Mucosa of descending colon (tissue), 3 donors: ENCODE measurements at regions not wholly inside any gene's neighbourhood (a gene's known extent, or its start where the extent isn't known, plus 50 kb on each side); places are given as distances from the start of the nearest gene placed in this dataset.
A peak's percentile ranks its signal among the peaks of the same experiment; 100 is the strongest.

Experiments used
- ATAC-seq: fragments of 200-7000 bp; cut with Tn5 transposase; one replicate; pipeline ENCODE4 v1.9.1; 2020; ENCODE audit warnings: mild to moderate bottlenecking, moderate library complexity
- DNase-seq, 3 donors: peaks; one replicate each; pipeline ENCODE4 v3.0.0-alpha.2; 2020
- H3K36me3 ChIP-seq: fragments of 200-600 bp; one replicate; pipeline ENCODE4 v1.8.0; 2021; ENCODE audit warnings: low read depth, mild to moderate bottlenecking
- H3K4me1 ChIP-seq: fragments of 200-600 bp; one replicate; pipeline ENCODE4 v1.8.0; 2021; ENCODE audit warnings: low read depth, mild to moderate bottlenecking
- H3K4me3 ChIP-seq: fragments of 200-600 bp; one replicate; pipeline ENCODE4 v1.8.0; 2021; ENCODE audit warnings: mild to moderate bottlenecking
- H3K9me3 ChIP-seq: fragments of 200-600 bp; one replicate; pipeline ENCODE4 v1.8.0; 2021; ENCODE audit warnings: mild to moderate bottlenecking
- intact Hi-C, 2 donors: fragments of 100-400 bp; cut with DNase I in 1 of 2; cut with micrococcal nuclease in 1 of 2; formaldehyde crosslinking; loops; one replicate each; pipeline versions ENCODE4 v1.11.0 to v1.11.1; 2022; cut with DNase I, micrococcal nuclease
- TF ChIP-seq, protein P1 (sequence below): fragments of 200-600 bp; IDR thresholded peaks from one replicate; pipeline ENCODE4 v1.8.0; 2022; ENCODE audit warnings: antibody characterized with exemption, mild to moderate bottlenecking
- donor health status: DM: no; HTN: no; CAD: no; lungs with moderate emphysema.
- donor health status: DM: no; HTN: no; CAD: no.
- donor health status: DM: no; HTN: yes; CAD: no.

DNA sequence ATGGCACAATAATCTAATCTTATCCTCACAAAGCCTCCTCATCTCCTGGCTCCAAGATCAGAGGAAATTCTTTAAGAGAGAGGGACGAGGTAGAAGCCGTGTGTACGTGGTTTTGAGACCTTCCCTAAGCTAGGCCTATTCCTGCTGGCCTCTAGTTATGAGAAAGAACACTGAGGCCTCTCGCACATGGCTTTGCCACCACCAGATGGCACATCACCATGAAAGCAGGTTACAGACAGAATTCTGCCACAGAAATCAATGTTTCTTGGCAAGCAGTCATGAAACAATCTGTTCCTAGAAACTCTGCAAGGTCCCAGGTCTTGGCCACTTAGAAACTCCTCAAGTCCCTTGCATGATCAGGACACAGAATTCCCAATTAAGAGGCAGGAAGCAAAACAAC, 268.2 kb upstream of the TAS2R1 start:
- DNase-seq: peak in 1 of 3 donors; percentile 41
- H3K9me3 ChIP-seq: no peaks in the 10 kb centered on the region
- H3K36me3 ChIP-seq: no peaks in the 10 kb centered on the region
- H3K4me3 ChIP-seq: no peak overlapping the region
- no peaks in the 10 kb centered on the region for H3K4me1 ChIP-seq
- intact Hi-C loops: no loop called here
- TF ChIP-seq, protein P1, sequence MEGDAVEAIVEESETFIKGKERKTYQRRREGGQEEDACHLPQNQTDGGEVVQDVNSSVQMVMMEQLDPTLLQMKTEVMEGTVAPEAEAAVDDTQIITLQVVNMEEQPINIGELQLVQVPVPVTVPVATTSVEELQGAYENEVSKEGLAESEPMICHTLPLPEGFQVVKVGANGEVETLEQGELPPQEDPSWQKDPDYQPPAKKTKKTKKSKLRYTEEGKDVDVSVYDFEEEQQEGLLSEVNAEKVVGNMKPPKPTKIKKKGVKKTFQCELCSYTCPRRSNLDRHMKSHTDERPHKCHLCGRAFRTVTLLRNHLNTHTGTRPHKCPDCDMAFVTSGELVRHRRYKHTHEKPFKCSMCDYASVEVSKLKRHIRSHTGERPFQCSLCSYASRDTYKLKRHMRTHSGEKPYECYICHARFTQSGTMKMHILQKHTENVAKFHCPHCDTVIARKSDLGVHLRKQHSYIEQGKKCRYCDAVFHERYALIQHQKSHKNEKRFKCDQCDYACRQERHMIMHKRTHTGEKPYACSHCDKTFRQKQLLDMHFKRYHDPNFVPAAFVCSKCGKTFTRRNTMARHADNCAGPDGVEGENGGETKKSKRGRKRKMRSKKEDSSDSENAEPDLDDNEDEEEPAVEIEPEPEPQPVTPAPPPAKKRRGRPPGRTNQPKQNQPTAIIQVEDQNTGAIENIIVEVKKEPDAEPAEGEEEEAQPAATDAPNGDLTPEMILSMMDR: no peak
- ATAC-seq: peak; percentile 30

DNA sequence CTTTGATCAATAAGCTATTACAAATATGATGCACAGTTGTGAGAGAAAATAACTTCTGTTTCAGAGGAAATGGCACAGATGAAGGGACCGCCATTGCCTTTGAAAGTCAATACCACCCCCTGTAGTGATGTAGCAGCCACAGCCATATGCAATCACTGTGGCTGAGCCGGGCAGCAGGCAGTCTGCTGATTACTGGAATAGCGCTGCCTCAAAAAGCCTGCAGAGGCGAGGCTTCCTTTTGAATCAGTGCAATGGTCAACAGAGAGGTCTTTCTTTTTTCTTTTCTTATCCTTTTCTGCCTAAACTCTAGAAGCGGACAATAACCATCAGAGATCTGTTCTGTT, 265.1 kb upstream of the TAS2R1 start:
- Histone ChIP-seq H3K9me3 (no peaks in the 10 kb centered on the region), H3K36me3 (no peaks in the 10 kb centered on the region), H3K4me1 (no peaks in the 10 kb centered on the region), H3K4me3 (no peak overlapping the region)
- DNase-seq (no peak), ATAC-seq (no peak)
- intact Hi-C loops: no loop called here
- TF ChIP-seq, protein P1: no peak

DNA sequence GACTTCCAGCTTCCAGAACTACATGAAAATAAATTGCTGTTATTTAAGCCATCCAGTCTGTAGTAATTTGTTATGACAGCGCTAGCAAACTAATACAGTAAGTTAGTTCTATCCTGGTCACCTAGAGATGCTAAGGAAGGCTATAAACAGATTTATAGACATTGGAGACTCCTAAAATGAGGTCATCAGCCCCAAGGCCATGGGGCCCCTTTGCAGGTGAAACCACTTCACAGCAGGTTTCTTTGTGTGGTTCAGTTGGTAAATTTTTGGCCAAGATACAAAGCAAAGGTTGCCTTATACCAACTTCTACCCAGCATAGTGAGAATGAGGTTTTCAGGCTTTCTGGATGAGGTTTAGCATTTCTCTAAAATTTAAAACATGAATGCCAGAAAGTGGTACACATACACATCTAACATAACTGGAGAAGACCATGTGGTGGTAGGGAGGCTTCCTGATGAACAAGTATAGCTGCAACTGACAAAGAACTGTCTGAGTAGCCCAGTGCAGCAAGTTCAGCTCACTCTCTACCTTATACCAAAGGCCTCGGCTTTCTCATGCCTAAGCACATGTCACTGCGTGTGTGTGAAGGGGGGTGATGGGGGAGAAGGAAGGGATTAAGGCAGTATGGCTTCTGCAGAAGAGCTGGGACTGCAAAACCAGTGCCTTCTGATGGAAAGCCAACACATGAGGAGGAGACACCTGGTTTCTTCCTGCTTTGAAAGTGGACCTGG, 264.6 kb upstream of the TAS2R1 start:
- intact Hi-C loops: no loop called here
- ATAC-seq: no peak
- no peaks in the 10 kb centered on the region for H3K36me3 ChIP-seq
- no peaks in the 10 kb centered on the region for H3K4me1 ChIP-seq
- no peak overlapping the region for H3K4me3 ChIP-seq
- DNase-seq: no peak
- H3K9me3 ChIP-seq: no peaks in the 10 kb centered on the region
- TF ChIP-seq, protein P1: no peak

DNA sequence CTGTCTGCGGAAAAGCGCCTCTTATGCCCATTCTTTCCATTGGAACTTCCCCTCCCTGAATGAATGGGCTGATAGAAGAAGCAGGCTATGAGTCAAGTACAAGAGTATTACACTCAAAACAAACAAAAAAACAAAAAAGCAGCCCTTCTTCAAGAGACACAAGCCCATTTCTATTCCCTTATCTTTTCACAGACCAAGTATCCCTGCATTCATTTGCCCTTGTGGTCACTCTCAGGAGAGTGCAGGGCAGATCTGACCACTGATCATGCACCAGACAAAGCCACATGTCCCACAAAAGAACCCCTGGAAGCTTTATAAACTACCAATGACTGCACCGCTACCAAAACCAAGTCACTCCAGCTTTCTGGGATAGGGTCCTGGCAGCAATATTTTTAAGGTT, 262.5 kb upstream of the TAS2R1 start:
- H3K36me3 ChIP-seq: no peaks in the 10 kb centered on the region
- TF ChIP-seq, protein P1: no peak
- H3K9me3 ChIP-seq: no peaks in the 10 kb centered on the region
- DNase-seq (no peak), ATAC-seq (no peak)
- H3K4me1 ChIP-seq: no peaks in the 10 kb centered on the region
- intact Hi-C loops: no loop called here
- H3K4me3 ChIP-seq: no peak overlapping the region

DNA sequence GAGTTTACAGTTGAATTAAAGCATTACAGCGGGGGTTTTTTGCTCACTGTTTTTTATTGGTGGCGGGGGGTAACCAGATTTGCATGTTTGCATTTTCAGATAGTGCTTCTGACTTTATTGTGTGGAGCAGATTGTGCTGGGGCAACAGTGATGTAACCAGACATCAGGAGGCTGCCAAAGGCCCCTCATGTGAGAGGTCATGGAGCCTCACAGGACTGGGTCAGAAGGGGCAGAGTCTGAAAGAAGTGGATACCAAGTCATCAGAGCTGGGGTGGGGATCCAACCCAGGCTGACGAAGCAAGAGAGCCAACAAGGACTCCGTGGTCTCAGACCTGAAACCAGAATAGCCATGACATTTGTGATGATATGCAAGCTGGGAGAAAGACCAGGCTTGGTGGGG, 259.4 kb upstream of the TAS2R1 start:
- TF ChIP-seq, protein P1: no peak
- DNase-seq (no peak), ATAC-seq (no peak)
- H3K36me3 ChIP-seq: no peaks in the 10 kb centered on the region
- intact Hi-C loops: no loop called here
- H3K9me3 ChIP-seq: no peaks in the 10 kb centered on the region
- H3K4me1 ChIP-seq: no peaks in the 10 kb centered on the region
- H3K4me3 ChIP-seq: no peak overlapping the region

DNA sequence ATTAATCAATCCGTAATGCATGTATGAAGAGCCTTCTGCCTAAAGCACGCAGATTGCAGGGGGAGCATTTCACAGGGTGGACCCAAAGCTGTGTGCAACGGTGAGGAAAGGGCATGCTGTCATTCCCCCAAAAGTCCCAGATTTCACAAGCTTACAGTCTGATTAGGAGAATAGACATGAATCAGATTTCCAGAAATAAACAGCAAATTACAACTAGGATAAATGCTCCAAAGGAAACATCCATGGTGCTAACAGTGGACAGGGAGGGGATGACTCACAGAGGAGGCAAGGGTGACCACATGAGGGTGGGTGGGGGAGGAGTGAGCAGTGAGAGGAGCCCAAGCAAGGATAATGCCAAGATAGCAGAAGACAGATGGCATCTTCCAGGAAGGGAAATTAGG, 258.4 kb upstream of the TAS2R1 start:
- TF ChIP-seq, protein P1: no peak
- intact Hi-C loops: no loop called here
- Histone ChIP-seq H3K36me3 (no peaks in the 10 kb centered on the region), H3K9me3 (no peaks in the 10 kb centered on the region), H3K4me1 (no peaks in the 10 kb centered on the region), H3K4me3 (no peak overlapping the region)
- no peak for ATAC-seq
- DNase-seq: no peak
